GDM1 (cell line): ENCODE measurements at regions not wholly inside any gene's neighbourhood (a gene's known extent, or its start where the extent isn't known, plus 50 kb on each side); places are given as distances from the start of the nearest gene placed in this dataset.
"Not testable (repeated sequence)": the region's sequence is repeated elsewhere in the genome, so short reads cannot be mapped to it uniquely, and the experiment has no call there.

Source experiments
- DNase-seq: peaks from one replicate; lab custom pipeline; 2025; lab: John Stamatoyannopoulos, UW

DNA sequence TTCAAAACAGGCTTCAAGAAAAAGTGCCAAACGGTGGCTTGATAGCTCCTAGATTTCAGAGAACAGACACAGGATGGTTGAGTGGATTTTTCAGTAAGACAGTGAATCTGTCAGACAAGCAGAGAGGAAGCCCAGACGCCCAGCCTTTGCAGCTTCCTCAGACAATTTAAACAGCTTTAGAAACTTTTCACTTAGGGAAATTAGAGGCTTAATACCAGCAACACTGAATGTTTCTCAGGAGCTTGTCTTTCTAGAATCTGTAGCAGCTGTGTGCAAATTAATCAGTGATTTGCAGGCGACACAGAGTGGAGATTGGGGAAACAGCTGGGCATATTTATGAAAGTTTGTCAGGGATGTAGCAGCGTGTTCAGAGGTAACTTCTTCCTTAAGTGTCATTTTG is 362.1 kb downstream of the GALC start:
- DNase-seq, result no peak

- no peak for DNase-seq
These were observed 363.2 kb downstream of the GALC start for GRCh38 chr14:87629788-87630187.

GRCh38 chr14:87628780-87629179 is 364.2 kb downstream of the GALC start:
- DNase-seq, result no peak

- no peak for DNase-seq
These were observed 364.9 kb downstream of the GALC start for GRCh38 chr14:87628129-87628528.

DNA sequence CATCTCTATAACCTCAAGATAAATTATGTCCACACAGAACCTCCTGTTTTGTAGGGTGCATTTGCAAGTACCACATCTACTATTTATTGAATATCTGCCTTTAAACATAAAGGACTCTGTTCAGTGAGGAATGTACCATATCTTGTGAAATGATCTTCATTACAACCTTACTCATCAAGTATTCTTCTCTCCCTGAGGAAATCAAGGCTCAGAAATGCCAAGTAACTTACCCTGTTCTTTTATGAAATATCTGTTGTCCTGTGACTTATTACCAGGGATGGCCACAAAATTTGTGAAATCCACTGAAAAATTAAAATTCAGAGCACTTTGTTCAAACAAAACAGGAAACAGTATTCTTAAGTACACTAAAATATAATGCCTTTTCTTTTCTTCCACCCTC is 366.7 kb downstream of the GALC start:
- no peak for DNase-seq

- no peak for DNase-seq
These were observed 369.4 kb downstream of the GALC start for GRCh38 chr14:87623616-87624015.

GRCh38 chr14:87617079-87617478 is 375.9 kb downstream of the GALC start:
- DNase-seq, result no peak

DNA sequence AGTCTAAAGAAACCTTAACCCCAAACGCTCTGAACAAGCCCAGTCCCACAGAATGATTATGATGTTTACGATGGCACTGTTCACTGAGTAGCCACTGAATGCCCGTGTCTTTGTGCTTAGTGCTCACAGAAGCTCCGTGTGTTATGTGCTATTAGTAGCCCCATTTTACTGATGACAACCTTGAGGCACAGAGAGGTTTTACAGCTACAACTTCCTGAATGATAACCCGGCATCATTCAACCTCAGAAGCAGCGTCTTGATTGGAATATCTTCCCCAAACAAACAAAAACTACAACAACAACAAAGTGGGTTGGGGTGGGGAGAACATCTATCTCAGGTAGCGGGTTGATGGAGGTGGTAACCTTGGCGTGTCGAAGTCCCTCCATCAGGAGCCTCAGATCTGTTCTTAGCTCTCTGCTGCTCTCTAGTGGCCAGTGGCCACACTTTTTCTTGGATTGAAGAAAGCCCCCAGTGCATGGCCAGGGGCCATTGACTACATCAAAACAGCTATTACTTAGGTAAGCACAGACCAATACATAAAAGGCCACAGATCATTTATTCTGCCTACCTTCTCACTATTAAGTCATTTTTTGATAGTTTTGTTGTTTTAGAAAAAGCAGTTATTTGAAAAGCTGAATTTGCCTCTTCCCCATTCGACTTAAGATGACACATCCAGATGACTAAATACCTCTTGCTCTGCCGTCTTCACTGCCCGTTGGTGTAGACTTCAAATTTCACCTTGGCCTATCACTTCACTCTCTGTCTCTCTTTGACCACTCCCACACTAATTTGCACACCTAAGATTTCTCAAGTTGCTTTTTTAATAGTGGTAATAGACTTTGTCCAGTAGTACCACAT is 376.9 kb downstream of the GALC start:
- peak; percentile 30 for DNase-seq

DNA sequence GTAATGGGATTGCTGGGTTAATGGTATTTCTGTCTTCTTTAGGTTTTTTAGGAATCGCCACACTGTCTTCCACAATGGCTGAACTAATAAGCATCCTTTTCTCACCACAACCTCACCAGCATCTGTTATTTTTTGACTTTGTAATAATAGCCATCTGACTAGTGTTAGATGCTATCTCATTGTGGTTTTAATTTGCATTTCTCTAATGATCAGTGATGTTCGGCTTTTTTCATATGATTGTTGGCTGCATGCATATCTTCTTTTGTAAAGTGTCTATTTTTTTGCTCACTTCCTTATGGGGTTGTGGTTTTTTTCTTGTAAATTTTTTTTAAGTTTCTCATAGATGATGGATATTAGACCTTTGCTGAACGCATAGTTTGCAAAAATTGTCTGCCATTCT is 377.9 kb downstream of the GALC start:
- DNase-seq, result no peak

GRCh38 chr14:87613881-87614280 is 379.1 kb downstream of the GALC start:
- DNase-seq, result no peak

GRCh38 chr14:87607056-87607455 is 385.9 kb downstream of the GALC start:
- DNase-seq, result not testable (repeated sequence)

DNA sequence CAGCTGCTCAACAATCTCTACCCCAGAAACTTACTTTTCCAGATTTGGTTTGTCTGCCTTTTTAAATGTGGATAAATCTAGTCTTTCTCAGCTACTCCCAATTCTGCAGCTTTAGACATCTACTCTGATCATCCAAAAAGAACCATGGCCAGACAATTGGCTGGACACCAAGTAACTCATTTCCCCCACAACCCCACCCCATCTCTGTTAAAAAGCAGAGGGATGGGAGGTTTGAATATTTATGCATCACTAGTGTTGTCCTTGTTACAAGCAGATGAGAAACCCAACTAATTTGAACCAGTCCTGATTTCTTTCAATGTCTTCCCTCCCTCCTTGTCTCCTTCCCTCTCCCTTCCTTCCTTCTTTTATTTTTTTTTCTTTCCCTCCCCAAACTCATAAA is 391.9 kb downstream of the GALC start:
- DNase-seq, result no peak

GRCh38 chr14:87600240-87600639 is 392.7 kb downstream of the GALC start:
- DNase-seq, result no peak

DNA sequence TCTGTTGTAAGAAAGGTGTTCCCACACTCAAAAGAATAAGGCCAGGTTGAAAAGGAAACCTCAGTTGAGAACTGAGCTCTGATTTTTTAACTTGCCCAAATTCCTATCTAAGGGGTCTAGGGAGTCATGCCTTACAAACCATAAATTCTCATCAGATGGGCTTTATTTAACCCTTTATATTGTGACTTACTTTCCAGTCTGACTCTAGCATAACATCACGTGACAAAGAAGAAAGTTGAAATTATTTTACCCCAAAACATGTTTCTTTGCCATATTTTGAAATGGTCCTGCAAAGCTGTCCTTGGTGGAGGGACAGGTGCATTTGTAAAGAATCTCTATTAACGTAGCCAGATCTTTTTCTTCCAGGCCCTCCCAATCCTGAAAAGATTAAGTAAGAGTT is 411.7 kb downstream of the GALC start:
- DNase-seq, result no peak

DNA sequence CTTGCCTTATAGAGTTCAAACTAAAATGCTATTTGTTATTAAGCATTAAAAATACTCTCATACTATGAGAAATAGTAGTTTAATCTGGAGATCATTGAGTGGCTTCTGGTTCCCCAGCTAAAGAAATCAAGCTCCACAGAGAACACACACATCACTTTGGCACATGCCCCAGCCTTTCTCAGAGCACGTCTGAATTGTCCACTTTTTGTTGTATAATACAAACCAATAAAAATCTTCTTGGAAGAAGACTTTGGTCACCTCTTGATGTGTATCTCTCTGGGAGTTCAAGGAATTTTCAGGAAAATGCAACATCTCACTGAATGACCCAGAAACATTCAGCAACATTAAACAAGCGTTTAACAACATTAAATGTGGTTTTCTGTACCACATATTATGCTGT is 413.9 kb downstream of the GALC start:
- no peak for DNase-seq

DNA sequence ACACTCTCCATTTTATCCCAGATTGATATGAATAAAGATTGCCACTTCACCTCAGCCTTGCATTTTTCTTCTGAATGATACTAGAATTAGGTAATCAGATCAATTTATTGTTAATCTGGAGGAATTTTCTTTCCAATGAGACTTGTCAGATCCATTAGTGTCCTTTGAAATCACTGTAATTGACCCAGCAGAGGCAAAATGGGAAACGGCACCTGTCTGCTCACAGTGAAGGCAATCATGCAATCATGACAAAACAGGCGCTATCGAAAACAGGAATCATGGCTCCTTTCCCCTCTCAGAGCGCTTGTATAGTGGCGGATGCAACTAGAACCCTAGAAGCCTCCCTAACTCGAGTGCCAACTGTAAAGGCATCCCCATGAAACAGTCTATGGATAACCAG is 417.6 kb downstream of the GALC start:
- DNase-seq, result no peak

- no peak for DNase-seq
These were observed 419.4 kb downstream of the GALC start for GRCh38 chr14:87573591-87573990.

- DNase-seq, result no peak
These were observed 425.2 kb downstream of the GALC start for GRCh38 chr14:87567618-87568295.

DNA sequence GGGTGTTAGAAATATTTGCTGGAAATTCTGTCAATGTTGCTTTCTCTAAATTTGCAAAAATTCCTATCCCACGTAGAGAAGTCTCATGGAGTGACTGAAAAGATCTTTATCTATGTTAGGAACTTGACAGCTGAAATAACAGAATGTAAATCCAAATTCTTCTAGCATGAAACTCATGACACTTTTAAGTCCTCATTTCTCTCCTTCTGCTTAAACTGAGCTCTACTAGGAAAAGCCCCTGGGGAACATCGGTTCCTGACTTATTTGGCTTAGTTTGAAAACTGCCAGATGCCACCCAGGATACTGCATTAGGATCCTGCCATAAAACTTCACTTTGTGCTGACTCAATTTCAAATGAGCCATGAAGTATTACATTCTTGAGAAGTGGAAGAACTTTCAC is 426.0 kb downstream of the GALC start:
- no peak for DNase-seq

GRCh38 chr14:87547536-87547935 is 445.4 kb downstream of the GALC start:
- no peak for DNase-seq

DNA sequence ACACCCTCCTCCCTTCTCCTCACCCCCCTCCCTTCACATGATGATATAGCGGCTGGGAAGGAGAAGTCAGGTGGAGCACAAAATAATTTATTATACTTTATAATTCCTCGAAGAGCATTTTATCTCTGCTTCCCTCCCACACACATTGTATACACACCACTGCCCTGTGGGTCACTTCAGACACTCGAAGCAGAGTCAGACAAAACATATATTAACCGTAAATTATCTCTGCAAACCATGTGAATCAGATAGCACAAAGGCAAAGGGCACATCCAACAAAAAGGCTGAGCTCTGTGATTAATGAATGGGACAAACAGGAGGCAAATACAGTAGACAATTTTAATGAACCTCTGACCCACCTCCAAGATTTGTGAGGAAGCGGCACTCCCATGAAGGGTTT is 450.7 kb downstream of the GALC start:
- DNase-seq, result no peak

GRCh38 chr14:87540339-87540738 is 452.6 kb downstream of the GALC start:
- no peak for DNase-seq

DNA sequence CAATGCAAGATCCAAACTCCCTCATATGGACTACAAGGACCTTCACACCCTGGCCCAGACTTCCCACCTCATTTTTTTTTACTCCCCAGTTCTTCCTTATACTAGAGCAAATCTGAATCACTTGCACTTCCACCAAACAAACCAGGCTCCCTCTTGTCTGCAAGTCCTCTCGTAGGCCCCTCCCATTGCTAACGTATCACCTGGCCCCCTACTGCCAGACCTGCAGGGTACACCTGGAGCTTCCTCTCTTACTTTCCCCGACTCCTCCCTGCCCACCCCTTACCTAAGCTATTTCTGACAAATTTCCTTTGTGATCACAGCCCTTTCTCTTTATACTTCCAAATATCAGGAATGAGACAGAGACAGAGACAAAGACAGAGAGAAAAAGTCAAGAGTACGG is 463.9 kb downstream of the GALC start:
- no peak for DNase-seq

DNA sequence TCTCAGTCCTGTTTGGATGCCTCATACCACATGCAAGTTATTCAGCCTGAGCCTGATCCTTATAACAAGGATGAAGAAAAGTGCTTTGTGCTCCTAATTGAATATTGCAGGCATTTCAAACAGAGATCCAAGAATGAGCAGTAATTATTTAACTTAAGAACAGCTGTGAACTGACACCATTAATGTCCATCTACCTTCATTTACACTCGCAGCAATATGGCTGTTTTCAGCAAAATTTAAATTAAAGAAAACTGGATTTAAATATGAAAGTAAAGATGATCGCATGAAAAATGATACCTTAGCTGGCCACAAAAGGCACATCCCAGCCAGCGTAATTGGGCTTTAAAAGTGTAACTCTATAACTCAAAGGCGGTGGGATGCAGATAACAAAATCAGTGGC is 466.3 kb downstream of the GALC start:
- DNase-seq, result no peak
